CD4-positive, alpha-beta T cell (primary cell): ENCODE measurements at regions not wholly inside any gene's neighbourhood (a gene's known extent, or its start where the extent isn't known, plus 50 kb on each side); places are given as distances from the start of the nearest gene placed in this dataset.

Experiments
- ATAC-seq: fragments of 200-7000 bp; cut with Tn5 transposase; one replicate; pipeline ENCODE4 v1.10.0; 2022; ENCODE audit warnings: mild to moderate bottlenecking; ENCODE audit not compliant: poor library complexity
- CTCF ChIA-PET: fragments of 350-600 bp; sonication (Branson Sonifier 250); formaldehyde crosslinking; loops from one replicate; lab custom pipeline; 2021; ENCODE audit warnings: antibody characterized with exemption, inconsistent platforms; lab: Charles Lee
- POLR2A ChIA-PET: fragments of 350-600 bp; sonication (Branson Sonifier 250); formaldehyde crosslinking; loops from one replicate; lab custom pipeline; 2021; ENCODE audit warnings: antibody characterized with exemption, inconsistent platforms; lab: Charles Lee
- DNase-seq, 14 experiments: peaks; one replicate each; pipeline ENCODE4 v3.0.0-alpha.2; 2013 to 2020; ENCODE audit warnings: mixed read lengths in 2 of 14
- H3K27ac ChIP-seq, 2 donors: one replicate each; pipeline versions ENCODE4 v1.5.1 to v1.7.0; 2013; ENCODE audit warnings: low read length in 2 of 2, low read depth in 1 of 2, mild to moderate bottlenecking in 1 of 2
- H3K27me3 ChIP-seq, 2 experiments: 1 replicate in 1 of 2; 2 replicates in 1 of 2; pipeline versions ENCODE4 v1.6.1 to v1.7.0; 2013; ENCODE audit warnings: low read length in 2 of 2, control low read depth in 1 of 2, mild to moderate bottlenecking in 1 of 2, moderate library complexity in 1 of 2; ENCODE audit not compliant: insufficient read depth in 2 of 2, control insufficient read depth in 1 of 2
- H3K36me3 ChIP-seq: one replicate; pipeline ENCODE4 v1.6.1; 2013; ENCODE audit warnings: low read length, control low read depth; ENCODE audit not compliant: insufficient read depth
- H3K4me1 ChIP-seq: one replicate; pipeline ENCODE4 v1.6.1; 2013; ENCODE audit warnings: low read length, control low read depth; ENCODE audit not compliant: insufficient read depth
- H3K4me3 ChIP-seq: one replicate; pipeline ENCODE4 v1.5.1; 2013; ENCODE audit warnings: mild to moderate bottlenecking, low read length, moderate library complexity
- H3K9me3 ChIP-seq, 2 experiments: 1 replicate in 1 of 2; 2 replicates in 1 of 2; pipeline versions ENCODE4 v1.6.1 to v1.7.0; 2013; ENCODE audit warnings: low read length in 2 of 2, mild to moderate bottlenecking in 2 of 2, control low read depth in 1 of 2, moderate library complexity in 1 of 2; ENCODE audit not compliant: control insufficient read depth in 1 of 2, insufficient read depth in 1 of 2
- H3K27ac Mint-ChIP-seq: one replicate; pipeline ENCODE4 v1.8.0; 2020; ENCODE audit warnings: mixed read lengths
- H3K27me3 Mint-ChIP-seq: one replicate; pipeline ENCODE4 v1.8.0; 2021; ENCODE audit warnings: mixed read lengths
- H3K36me3 Mint-ChIP-seq: one replicate; pipeline ENCODE4 v1.8.0; 2021; ENCODE audit warnings: low read depth, mixed read lengths
- H3K4me1 Mint-ChIP-seq: one replicate; pipeline ENCODE4 v1.8.0; 2021; ENCODE audit warnings: low read depth, mixed read lengths
- H3K4me3 Mint-ChIP-seq: one replicate; pipeline ENCODE4 v1.8.0; 2020; ENCODE audit warnings: mild to moderate bottlenecking, mixed read lengths
- H3K9me3 Mint-ChIP-seq: one replicate; pipeline ENCODE4 v1.8.0; 2020; ENCODE audit warnings: mixed read lengths
- intact Hi-C, 2 experiments: fragments of 100-400 bp; cut with DNase I in 1 of 2; cut with micrococcal nuclease in 1 of 2; formaldehyde crosslinking; loops; one replicate each; pipeline versions ENCODE4 v1.15.1 to v1.9.0; 2023 to 2025; cut with DNase I, micrococcal nuclease
- TF ChIP-seq, protein P1 (sequence below): fragments of 200-600 bp; IDR thresholded peaks from one replicate; pipeline ENCODE4 v1.8.0; 2022; ENCODE audit warnings: antibody characterized with exemption, mild to moderate bottlenecking

GRCh38 chr1:2937805-2938204 is 83.5 kb upstream of the ACTRT2 start:
- no peak overlapping the region for H3K27ac Mint-ChIP-seq
- H3K4me1 Mint-ChIP-seq = no peaks in the 10 kb centered on the region
- Histone ChIP-seq H3K27ac (no peak overlapping the region), H3K4me1 (no peaks in the 10 kb centered on the region), H3K36me3 (no peaks in the 10 kb centered on the region), H3K9me3 (peaks cover 0 to 34% of the 10 kb centered on the region in 2 experiments), H3K27me3 (no peaks in the 10 kb centered on the region), H3K4me3 (no peak overlapping the region)
- H3K9me3 Mint-ChIP-seq = peaks cover 11% of the 10 kb centered on the region
- intact Hi-C loops = no loop called here
- CTCF ChIA-PET = no interaction called here
- no peak for DNase-seq
- H3K27me3 Mint-ChIP-seq = no peaks in the 10 kb centered on the region
- no peak overlapping the region for H3K4me3 Mint-ChIP-seq
- no peak for ATAC-seq
- POLR2A ChIA-PET = no interaction called here
- H3K36me3 Mint-ChIP-seq = no peaks in the 10 kb centered on the region
- TF ChIP-seq, protein P1, sequence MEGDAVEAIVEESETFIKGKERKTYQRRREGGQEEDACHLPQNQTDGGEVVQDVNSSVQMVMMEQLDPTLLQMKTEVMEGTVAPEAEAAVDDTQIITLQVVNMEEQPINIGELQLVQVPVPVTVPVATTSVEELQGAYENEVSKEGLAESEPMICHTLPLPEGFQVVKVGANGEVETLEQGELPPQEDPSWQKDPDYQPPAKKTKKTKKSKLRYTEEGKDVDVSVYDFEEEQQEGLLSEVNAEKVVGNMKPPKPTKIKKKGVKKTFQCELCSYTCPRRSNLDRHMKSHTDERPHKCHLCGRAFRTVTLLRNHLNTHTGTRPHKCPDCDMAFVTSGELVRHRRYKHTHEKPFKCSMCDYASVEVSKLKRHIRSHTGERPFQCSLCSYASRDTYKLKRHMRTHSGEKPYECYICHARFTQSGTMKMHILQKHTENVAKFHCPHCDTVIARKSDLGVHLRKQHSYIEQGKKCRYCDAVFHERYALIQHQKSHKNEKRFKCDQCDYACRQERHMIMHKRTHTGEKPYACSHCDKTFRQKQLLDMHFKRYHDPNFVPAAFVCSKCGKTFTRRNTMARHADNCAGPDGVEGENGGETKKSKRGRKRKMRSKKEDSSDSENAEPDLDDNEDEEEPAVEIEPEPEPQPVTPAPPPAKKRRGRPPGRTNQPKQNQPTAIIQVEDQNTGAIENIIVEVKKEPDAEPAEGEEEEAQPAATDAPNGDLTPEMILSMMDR = no peak

DNA sequence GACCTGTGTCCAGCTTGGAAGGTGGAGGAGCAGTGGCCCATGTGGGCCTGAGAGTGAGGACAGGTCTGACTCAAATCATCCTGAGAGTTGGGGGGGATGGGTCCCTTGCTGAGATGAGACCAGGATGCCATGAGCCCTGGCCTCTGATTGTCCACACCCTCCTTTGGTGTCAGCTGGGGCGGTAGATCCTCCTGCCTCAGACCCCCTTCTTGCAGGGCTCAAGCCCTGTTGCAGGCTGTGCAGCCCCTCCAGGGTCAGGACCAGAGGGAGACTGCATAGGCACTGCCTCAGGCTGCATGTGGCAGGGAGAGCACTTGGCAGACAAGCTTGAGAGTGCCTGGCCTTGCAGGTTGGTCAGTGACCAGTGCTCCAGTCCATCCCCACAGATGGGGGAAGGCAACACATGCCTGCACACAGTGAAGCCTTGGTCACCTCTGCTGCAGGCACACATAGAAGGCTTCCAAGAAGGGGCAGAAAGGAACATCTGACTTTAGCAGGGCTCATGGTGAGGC is 82.2 kb upstream of the ACTRT2 start:
- no peak for DNase-seq
- POLR2A ChIA-PET = no interaction called here

GRCh38 chr1:2940178-2940577 is 81.1 kb upstream of the ACTRT2 start:
- Histone ChIP-seq H3K36me3 (no peaks in the 10 kb centered on the region), H3K9me3 (peaks cover 0 to 45% of the 10 kb centered on the region in 2 experiments), H3K27me3 (no peaks in the 10 kb centered on the region), H3K4me3 (no peak overlapping the region), H3K27ac (no peak overlapping the region), H3K4me1 (no peaks in the 10 kb centered on the region)
- ChIA-PET POLR2A (no interaction called here), CTCF (no interaction called here)
- no peaks in the 10 kb centered on the region for H3K4me1 Mint-ChIP-seq
- H3K9me3 Mint-ChIP-seq = peaks cover 11% of the 10 kb centered on the region
- H3K27ac Mint-ChIP-seq = no peak overlapping the region
- no peak overlapping the region for H3K4me3 Mint-ChIP-seq
- TF ChIP-seq, protein P1 = no peak
- no peaks in the 10 kb centered on the region for H3K36me3 Mint-ChIP-seq
- no peak for DNase-seq
- no peak for ATAC-seq
- no peaks in the 10 kb centered on the region for H3K27me3 Mint-ChIP-seq
- intact Hi-C loops = no loop called here

More for the DNA sequence above, 82.2 kb upstream of the ACTRT2 start:
- Histone ChIP-seq H3K36me3 (no peaks in the 10 kb centered on the region), H3K9me3 (peaks cover 0 to 40% of the 10 kb centered on the region in 2 experiments), H3K27me3 (no peaks in the 10 kb centered on the region), H3K4me1 (no peaks in the 10 kb centered on the region), H3K4me3 (no peak overlapping the region), H3K27ac (no peak overlapping the region)
- ATAC-seq = no peak
- H3K4me1 Mint-ChIP-seq = no peaks in the 10 kb centered on the region
- no peak overlapping the region for H3K4me3 Mint-ChIP-seq
- no peaks in the 10 kb centered on the region for H3K36me3 Mint-ChIP-seq
- intact Hi-C loops = no loop called here
- no peaks in the 10 kb centered on the region for H3K27me3 Mint-ChIP-seq
- peaks cover 11% of the 10 kb centered on the region for H3K9me3 Mint-ChIP-seq
- TF ChIP-seq, protein P1 = no peak
- CTCF ChIA-PET = no interaction called here
- H3K27ac Mint-ChIP-seq = no peak overlapping the region
